ENCODE measurements at regions not wholly inside any gene's neighbourhood (a gene's known extent, or its start where the extent isn't known, plus 50 kb on each side); places are given as distances from the start of the nearest gene placed in this dataset.
"Not testable (repeated sequence)": the region's sequence is repeated elsewhere in the genome, so short reads cannot be mapped to it uniquely, and the experiment has no call there.

- TF ChIP-seq CTCF (IDR thresholded peaks at IDR 0.05) = no peak
- ChIA-PET POLR2A (interaction anchor here (1.0 to 1.1 kb wide), 2 partner anchors 9 to 322 kb away, joined by 3 read pairs; partner anchors contain the start of gene NXPH3), CTCF (interaction anchor here (0.6 to 3.6 kb wide), 5 partner anchors 11 to 99 kb away, joined by 3 to 23 read pairs (median 6); partner anchors contain the start of gene DLX3)
- ATAC-seq (no peak), DNase-seq (no peak)
- intact Hi-C loops (cut with micrococcal nuclease) = no loop called here
- H3K9me3 Mint-ChIP-seq = no peaks in the 10 kb centered on the region
- peaks cover 47% of the 10 kb centered on the region for H3K27me3 Mint-ChIP-seq
- no peaks in the 10 kb centered on the region for H3K4me1 Mint-ChIP-seq (ENCODE audit: low read depth)
- H3K27ac Mint-ChIP-seq = no peak overlapping the region
- no peak overlapping the region for H3K4me3 Mint-ChIP-seq
- H3K36me3 Mint-ChIP-seq (ENCODE audit: low read depth) = no peaks in the 10 kb centered on the region
Observed at GRCh38 chr17:49898366-49899190, 50.7 kb upstream of the TAC4 start.

- ChIA-PET CTCF (interaction anchor here (1.2 to 3.6 kb wide), 3 partner anchors 10 to 98 kb away, joined by 3 to 23 read pairs (median 7); partner anchors contain the start of gene DLX3), POLR2A (interaction anchor here (1.1 kb wide), 1 partner anchor 9 kb away, joined by 3 read pairs; no protein-coding TSS in a partner anchor)
- no peak overlapping the region for H3K4me3 Mint-ChIP-seq
- peaks cover 49% of the 10 kb centered on the region for H3K27me3 Mint-ChIP-seq
- intact Hi-C loops (cut with micrococcal nuclease) = no loop called here
- no peaks in the 10 kb centered on the region for H3K36me3 Mint-ChIP-seq (ENCODE audit: low read depth)
- no peak overlapping the region for H3K27ac Mint-ChIP-seq
- H3K4me1 Mint-ChIP-seq (ENCODE audit: low read depth) = no peaks in the 10 kb centered on the region
- ATAC-seq (no peak), DNase-seq (peak; percentile 16)
- H3K9me3 Mint-ChIP-seq = no peaks in the 10 kb centered on the region
- no peak for TF ChIP-seq CTCF (IDR thresholded peaks at IDR 0.05)
Observed at GRCh38 chr17:49899191-49899485, 51.3 kb upstream of the TAC4 start.

DNA sequence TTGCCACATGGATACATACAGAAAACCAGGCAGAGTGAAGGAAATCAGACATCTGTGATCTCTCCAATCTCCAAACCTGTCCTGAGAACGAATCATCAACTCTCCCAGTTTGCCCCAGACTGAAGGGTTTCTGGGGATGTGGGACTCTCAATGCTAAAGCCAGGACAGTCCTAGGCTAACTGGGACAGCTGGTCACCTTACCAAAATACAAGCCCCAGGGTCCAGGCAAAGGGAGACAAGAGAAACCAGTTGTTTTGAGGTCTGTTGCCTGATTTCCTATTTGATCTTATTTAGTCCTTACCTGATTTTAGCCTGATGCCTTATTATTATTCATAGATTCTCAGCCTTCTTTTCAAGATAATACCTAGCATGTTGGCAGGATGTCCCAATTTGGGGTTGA, 51.7 kb upstream of the TAC4 start:
- CTCF ChIA-PET = interaction anchor here (1.2 to 3.6 kb wide), 3 partner anchors 10 to 98 kb away, joined by 3 to 23 read pairs (median 7); partner anchors contain the start of gene DLX3

GRCh38 chr17:49900801-49901200, 52.9 kb upstream of the TAC4 start:
- H3K27ac Mint-ChIP-seq; ATAC-seq; H3K36me3 Mint-ChIP-seq (ENCODE audit: low read depth); H3K4me3 Mint-ChIP-seq; H3K4me1 Mint-ChIP-seq (ENCODE audit: low read depth); DNase-seq; H3K9me3 Mint-ChIP-seq; intact Hi-C loops (cut with micrococcal nuclease): not testable (repeated sequence)
- ChIA-PET CTCF (interaction anchor here (0.6 to 1.9 kb wide), 4 partner anchors 21 to 98 kb away, joined by 3 to 10 read pairs (median 5); no protein-coding TSS in a partner anchor), POLR2A (interaction anchor here (0.6 kb wide), 1 partner anchor 1883 kb away, joined by 4 read pairs; no protein-coding TSS in a partner anchor)
- peaks cover 57% of the 10 kb centered on the region for H3K27me3 Mint-ChIP-seq

More for the DNA sequence above, 51.7 kb upstream of the TAC4 start:
- POLR2A ChIA-PET = interaction anchor here (1.1 kb wide), 1 partner anchor 10 kb away, joined by 3 read pairs; no protein-coding TSS in a partner anchor
- ATAC-seq = no peak
- Mint-ChIP-seq H3K4me1 (ENCODE audit: low read depth) (no peaks in the 10 kb centered on the region), H3K27ac (no peak overlapping the region), H3K9me3 (no peaks in the 10 kb centered on the region), H3K27me3 (peaks cover 51% of the 10 kb centered on the region), H3K4me3 (no peak overlapping the region), H3K36me3 (ENCODE audit: low read depth) (no peaks in the 10 kb centered on the region)
- intact Hi-C loops (cut with micrococcal nuclease) = no loop called here
- no peak for TF ChIP-seq CTCF (IDR thresholded peaks at IDR 0.05)
- no peak for DNase-seq

DNA sequence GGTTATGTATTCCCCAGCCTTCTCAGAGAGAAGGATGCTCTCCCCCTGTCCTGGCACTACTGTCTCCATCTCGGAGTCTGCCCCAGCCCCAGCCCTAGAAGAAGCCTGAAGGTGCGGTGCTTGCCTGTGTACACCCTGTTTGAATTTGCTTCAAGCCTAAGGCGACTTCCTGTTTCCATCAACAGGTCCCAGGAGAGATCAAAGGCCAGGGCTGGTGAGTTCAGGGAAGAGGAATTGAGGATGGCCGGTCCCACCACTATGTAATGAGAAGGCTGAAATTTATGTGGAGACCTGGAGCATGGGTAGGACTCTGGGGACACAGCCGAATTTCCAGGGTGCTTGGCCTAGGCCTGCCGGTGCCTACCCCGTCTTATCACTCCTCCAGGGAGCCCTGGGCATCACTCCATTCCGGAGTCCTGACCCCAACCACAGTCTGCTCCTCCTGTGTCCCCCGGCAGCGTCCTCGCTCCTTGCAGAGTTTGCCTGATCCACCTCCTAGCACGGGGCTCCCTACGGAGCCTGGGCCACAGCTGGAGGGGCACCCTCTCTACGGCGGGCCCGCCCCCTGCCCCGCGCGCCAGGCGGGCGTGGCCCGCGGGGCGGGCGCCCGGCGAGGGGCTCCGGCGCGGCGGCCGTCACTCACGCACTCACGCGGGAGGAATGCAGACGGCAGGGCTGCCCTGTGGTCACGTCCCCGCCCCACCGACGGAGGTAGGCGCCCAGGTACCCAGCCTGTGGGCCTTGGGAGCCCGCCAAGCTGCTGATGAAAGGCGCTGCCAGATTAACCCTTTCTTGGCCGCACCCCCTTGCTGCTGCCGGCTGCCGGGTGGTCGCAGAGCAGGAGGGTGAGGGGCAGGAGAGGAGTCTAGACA, 53.8 kb upstream of the TAC4 start:
- POLR2A ChIA-PET = interaction anchor here (0.6 kb wide), 1 partner anchor 1884 kb away, joined by 4 read pairs; no protein-coding TSS in a partner anchor
- TF ChIP-seq CTCF (IDR thresholded peaks at IDR 0.05) = no peak

More for the DNA sequence above, 53.8 kb upstream of the TAC4 start:
- H3K4me3 Mint-ChIP-seq = no peak overlapping the region
- no peaks in the 10 kb centered on the region for H3K4me1 Mint-ChIP-seq (ENCODE audit: low read depth)
- no peak for ATAC-seq
- intact Hi-C loops (cut with micrococcal nuclease) = no loop called here
- H3K9me3 Mint-ChIP-seq = no peaks in the 10 kb centered on the region
- peaks cover 61% of the 10 kb centered on the region for H3K27me3 Mint-ChIP-seq
- CTCF ChIA-PET = interaction anchor here (0.6 to 1.9 kb wide), 4 partner anchors 21 to 97 kb away, joined by 3 to 10 read pairs (median 5); no protein-coding TSS in a partner anchor
- no peak overlapping the region for H3K27ac Mint-ChIP-seq
- DNase-seq = no peak
- H3K36me3 Mint-ChIP-seq (ENCODE audit: low read depth) = no peaks in the 10 kb centered on the region
